ENCODE measurements at regions not wholly inside any gene's neighbourhood (a gene's known extent, or its start where the extent isn't known, plus 50 kb on each side); places are given as distances from the start of the nearest gene placed in this dataset.

- Histone ChIP-seq H3K4me3 (ENCODE audit: low read depth in 1 of 3, low read length in 3 of 3) (no peak overlapping the region), H3K4me1 (ENCODE audit: control insufficient read depth in 4 of 4, insufficient read depth in 4 of 4, low read length in 3 of 4) (no peaks in the 10 kb centered on the region), H3K27ac (ENCODE audit: low read depth in 1 of 2, low read length in 2 of 2) (no peak overlapping the region), H3K27me3 (ENCODE audit: control insufficient read depth in 4 of 4, insufficient read depth in 4 of 4, low read length in 3 of 4) (peaks cover 0 to 13% (median 0%) of the 10 kb centered on the region in 4 donors), H3K9ac (ENCODE audit: low read depth in 1 of 2, low read length in 2 of 2) (no peak overlapping the region), H3K9me3 (ENCODE audit: control insufficient read depth in 4 of 4, low read length in 3 of 4) (no peaks in the 10 kb centered on the region), H3K36me3 (ENCODE audit: control insufficient read depth in 4 of 4, insufficient read depth in 3 of 4, low read depth in 1 of 4, low read length in 3 of 4) (no peaks in the 10 kb centered on the region)
- TF ChIP-seq FOXA1 (IDR thresholded peaks at IDR 0.05), result no peak
- TF ChIP-seq GABPA (IDR thresholded peaks at IDR 0.05 in 1 of 2, conservative IDR thresholded peaks at IDR 0.05 in 1 of 2), result no peak
- TF ChIP-seq EGR1 (IDR thresholded peaks at IDR 0.05; ENCODE audit: low read depth in 2 of 2), result no peak
- TF ChIP-seq RXRA (IDR thresholded peaks at IDR 0.05), result no peak
- TF ChIP-seq RAD21 (IDR thresholded peaks at IDR 0.05), result no peak
- TF ChIP-seq, protein P1, sequence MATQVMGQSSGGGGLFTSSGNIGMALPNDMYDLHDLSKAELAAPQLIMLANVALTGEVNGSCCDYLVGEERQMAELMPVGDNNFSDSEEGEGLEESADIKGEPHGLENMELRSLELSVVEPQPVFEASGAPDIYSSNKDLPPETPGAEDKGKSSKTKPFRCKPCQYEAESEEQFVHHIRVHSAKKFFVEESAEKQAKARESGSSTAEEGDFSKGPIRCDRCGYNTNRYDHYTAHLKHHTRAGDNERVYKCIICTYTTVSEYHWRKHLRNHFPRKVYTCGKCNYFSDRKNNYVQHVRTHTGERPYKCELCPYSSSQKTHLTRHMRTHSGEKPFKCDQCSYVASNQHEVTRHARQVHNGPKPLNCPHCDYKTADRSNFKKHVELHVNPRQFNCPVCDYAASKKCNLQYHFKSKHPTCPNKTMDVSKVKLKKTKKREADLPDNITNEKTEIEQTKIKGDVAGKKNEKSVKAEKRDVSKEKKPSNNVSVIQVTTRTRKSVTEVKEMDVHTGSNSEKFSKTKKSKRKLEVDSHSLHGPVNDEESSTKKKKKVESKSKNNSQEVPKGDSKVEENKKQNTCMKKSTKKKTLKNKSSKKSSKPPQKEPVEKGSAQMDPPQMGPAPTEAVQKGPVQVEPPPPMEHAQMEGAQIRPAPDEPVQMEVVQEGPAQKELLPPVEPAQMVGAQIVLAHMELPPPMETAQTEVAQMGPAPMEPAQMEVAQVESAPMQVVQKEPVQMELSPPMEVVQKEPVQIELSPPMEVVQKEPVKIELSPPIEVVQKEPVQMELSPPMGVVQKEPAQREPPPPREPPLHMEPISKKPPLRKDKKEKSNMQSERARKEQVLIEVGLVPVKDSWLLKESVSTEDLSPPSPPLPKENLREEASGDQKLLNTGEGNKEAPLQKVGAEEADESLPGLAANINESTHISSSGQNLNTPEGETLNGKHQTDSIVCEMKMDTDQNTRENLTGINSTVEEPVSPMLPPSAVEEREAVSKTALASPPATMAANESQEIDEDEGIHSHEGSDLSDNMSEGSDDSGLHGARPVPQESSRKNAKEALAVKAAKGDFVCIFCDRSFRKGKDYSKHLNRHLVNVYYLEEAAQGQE (IDR thresholded peaks at IDR 0.05), result no peak
- no peak for TF ChIP-seq SP1 (IDR thresholded peaks at IDR 0.05)
- no peak for TF ChIP-seq YY1 (IDR thresholded peaks at IDR 0.05)
- no peak for TF ChIP-seq JUND (IDR thresholded peaks at IDR 0.05)
- TF ChIP-seq HNF4G (IDR thresholded peaks at IDR 0.05), result no peak
- TF ChIP-seq CTCF (IDR thresholded peaks at IDR 0.05; ENCODE audit: low read depth, low read length, missing input control), result no peak
- WGBS, result 64% methylated on average over 3 of the region's 3 CpGs
- no peak for DNase-seq (ENCODE audit: low spot score)
Observed at GRCh38 chr3:70603103-70603502, 290.7 kb upstream of the MDFIC2 start.

DNA sequence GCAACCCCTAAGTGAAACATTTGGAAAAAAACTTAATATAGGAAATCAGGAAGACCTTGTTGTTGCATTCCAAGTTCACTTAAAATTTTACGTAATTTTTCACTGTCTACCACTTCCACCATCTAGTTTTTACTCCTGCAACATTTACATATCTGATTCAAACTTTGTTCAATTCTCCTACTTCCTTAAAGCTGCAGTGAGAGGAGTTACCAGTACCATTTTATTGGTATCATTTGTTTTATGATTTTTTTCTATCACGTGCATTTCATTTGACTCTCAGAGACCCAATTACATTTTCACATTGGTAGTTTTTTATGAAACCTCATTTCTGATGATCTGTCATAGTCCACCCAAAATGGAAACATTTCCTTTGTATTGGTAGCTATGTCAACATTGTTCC is 284.9 kb upstream of the MDFIC2 start:
- TF ChIP-seq RAD21 (IDR thresholded peaks at IDR 0.05), result no peak
- TF ChIP-seq, protein P1 (IDR thresholded peaks at IDR 0.05), result no peak
- no peak for TF ChIP-seq NR2F2 (IDR thresholded peaks at IDR 0.05)
- TF ChIP-seq HNF4A (conservative IDR thresholded peaks at IDR 0.05), result no peak
- no peaks in the 10 kb centered on the region for H3K9me3 ChIP-seq (ENCODE audit: control insufficient read depth in 4 of 4, low read length in 3 of 4)
- WGBS, result 89% methylated on average over 2 of the region's 2 CpGs

More for the DNA sequence above, 284.9 kb upstream of the MDFIC2 start:
- no peaks in the 10 kb centered on the region for H3K4me1 ChIP-seq (ENCODE audit: control insufficient read depth in 4 of 4, insufficient read depth in 4 of 4, low read length in 3 of 4)
- H3K4me3 ChIP-seq (ENCODE audit: low read depth in 1 of 3, low read length in 3 of 3), result no peak overlapping the region
- no peak overlapping the region for H3K9ac ChIP-seq (ENCODE audit: low read depth in 1 of 2, low read length in 2 of 2)
- H3K36me3 ChIP-seq (ENCODE audit: control insufficient read depth in 4 of 4, insufficient read depth in 3 of 4, low read depth in 1 of 4, low read length in 3 of 4), result no peaks in the 10 kb centered on the region
- no peak overlapping the region for H3K27ac ChIP-seq (ENCODE audit: low read depth in 1 of 2, low read length in 2 of 2)
- H3K27me3 ChIP-seq (ENCODE audit: control insufficient read depth in 4 of 4, insufficient read depth in 4 of 4, low read length in 3 of 4), result peaks cover 0 to 7% (median 0%) of the 10 kb centered on the region in 4 donors
- DNase-seq (ENCODE audit: low spot score), result no peak

All from liver (tissue), 8 donors.